RWPE1 (cell line): ENCODE measurements at regions not wholly inside any gene's neighbourhood (a gene's known extent, or its start where the extent isn't known, plus 50 kb on each side); places are given as distances from the start of the nearest gene placed in this dataset.

Experiments used
- CTCF ChIA-PET: fragments of 350-600 bp; sonication (Branson Sonifier 250); formaldehyde crosslinking; extraction: SDS; loops from one replicate; lab custom pipeline; 2021; lab: Yijun Ruan, JAX
- POLR2A ChIA-PET: fragments of 400-600 bp; formaldehyde crosslinking; extraction: SDS; loops from one replicate; lab custom pipeline; 2020; ENCODE audit warnings: antibody characterized with exemption; ENCODE audit not compliant: low non-redundant PET; lab: Yijun Ruan, JAX
- DNase-seq: peaks from one replicate; pipeline ENCODE4 v3.0.0; 2012; ENCODE audit warnings: low spot score
- H3K27ac ChIP-seq: fragments of 450-650 bp; 2 replicates; pipeline ENCODE4 v1.5.1; 2017
- TF ChIP-seq, protein P1 (sequence below): fragments of 450-650 bp; conservative IDR thresholded peaks from 2 replicates; pipeline ENCODE4 v1.5.1; 2017; ENCODE audit warnings: low read depth, mild to moderate bottlenecking

GRCh38 chr2:228956701-228957474 is 314.2 kb downstream of the PID1 start:
- no peak for DNase-seq
- TF ChIP-seq, protein P1, sequence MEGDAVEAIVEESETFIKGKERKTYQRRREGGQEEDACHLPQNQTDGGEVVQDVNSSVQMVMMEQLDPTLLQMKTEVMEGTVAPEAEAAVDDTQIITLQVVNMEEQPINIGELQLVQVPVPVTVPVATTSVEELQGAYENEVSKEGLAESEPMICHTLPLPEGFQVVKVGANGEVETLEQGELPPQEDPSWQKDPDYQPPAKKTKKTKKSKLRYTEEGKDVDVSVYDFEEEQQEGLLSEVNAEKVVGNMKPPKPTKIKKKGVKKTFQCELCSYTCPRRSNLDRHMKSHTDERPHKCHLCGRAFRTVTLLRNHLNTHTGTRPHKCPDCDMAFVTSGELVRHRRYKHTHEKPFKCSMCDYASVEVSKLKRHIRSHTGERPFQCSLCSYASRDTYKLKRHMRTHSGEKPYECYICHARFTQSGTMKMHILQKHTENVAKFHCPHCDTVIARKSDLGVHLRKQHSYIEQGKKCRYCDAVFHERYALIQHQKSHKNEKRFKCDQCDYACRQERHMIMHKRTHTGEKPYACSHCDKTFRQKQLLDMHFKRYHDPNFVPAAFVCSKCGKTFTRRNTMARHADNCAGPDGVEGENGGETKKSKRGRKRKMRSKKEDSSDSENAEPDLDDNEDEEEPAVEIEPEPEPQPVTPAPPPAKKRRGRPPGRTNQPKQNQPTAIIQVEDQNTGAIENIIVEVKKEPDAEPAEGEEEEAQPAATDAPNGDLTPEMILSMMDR = no peak
- H3K27ac ChIP-seq = no peak overlapping the region
- ChIA-PET CTCF (interaction anchor here (0.6 kb wide), 1 partner anchor 1681 kb away, joined by 3 read pairs; no protein-coding TSS in a partner anchor), POLR2A (no interaction called here)

DNA sequence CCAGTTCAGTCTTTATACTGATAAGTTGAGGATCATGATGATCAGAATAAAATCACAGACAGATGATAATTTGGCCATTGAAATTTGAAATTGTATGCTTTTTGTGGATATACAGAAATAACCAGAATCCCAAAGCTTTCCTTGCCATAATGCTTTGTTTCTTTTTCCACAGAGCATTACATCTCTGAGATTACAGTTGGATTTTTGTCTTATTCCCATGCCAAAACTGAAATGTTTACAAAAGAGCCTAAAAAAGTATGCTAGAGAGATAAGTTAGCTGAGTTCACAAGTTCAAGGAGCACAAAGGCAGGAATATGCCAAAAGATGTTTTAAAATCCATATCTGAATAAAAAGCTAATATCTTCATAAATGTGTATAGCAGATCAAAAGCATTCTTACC is 321.3 kb downstream of the PID1 start:
- H3K27ac ChIP-seq = no peak overlapping the region
- DNase-seq = no peak
- TF ChIP-seq, protein P1 = no peak
- ChIA-PET POLR2A (no interaction called here), CTCF (interaction anchor here (0.7 kb wide), 2 partner anchors 47 to 94 kb away, joined by 3 read pairs; no protein-coding TSS in a partner anchor)

GRCh38 chr2:228945710-228946109 is 325.4 kb downstream of the PID1 start:
- TF ChIP-seq, protein P1 = no peak
- DNase-seq = no peak
- H3K27ac ChIP-seq = no peak overlapping the region
- CTCF ChIA-PET = no interaction called here
- POLR2A ChIA-PET = no interaction called here

DNA sequence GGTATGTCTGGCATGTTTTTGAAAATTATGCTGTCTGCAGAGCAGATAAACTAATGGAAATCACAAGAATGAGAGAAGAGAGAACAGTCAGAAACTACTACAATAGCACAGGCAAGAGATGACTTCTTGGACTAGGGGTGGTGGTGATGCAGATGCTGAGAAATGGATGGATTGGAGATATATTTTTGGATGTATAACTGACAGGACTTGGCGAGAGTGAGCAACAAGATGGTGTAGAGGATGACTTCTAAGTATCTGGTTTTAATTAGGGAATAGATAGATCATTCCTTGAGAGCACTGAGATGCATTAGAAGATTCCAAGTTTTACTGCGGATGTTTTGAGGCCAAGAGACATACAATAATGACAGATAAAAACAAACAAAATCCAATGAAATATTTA is 328.2 kb downstream of the PID1 start:
- CTCF ChIA-PET = no interaction called here
- H3K27ac ChIP-seq = no peak overlapping the region
- POLR2A ChIA-PET = no interaction called here
- TF ChIP-seq, protein P1 = no peak
- no peak for DNase-seq

- TF ChIP-seq, protein P1 = no peak
- no peak for DNase-seq
- ChIA-PET CTCF (no interaction called here), POLR2A (no interaction called here)
- no peak overlapping the region for H3K27ac ChIP-seq
These were observed 332.5 kb downstream of the PID1 start for GRCh38 chr2:228938629-228939028.

GRCh38 chr2:228927028-228928010 is 343.8 kb downstream of the PID1 start:
- H3K27ac ChIP-seq = no peak overlapping the region
- CTCF ChIA-PET = no interaction called here
- POLR2A ChIA-PET = no interaction called here
- no peak for DNase-seq
- TF ChIP-seq, protein P1 = no peak
